Pons (tissue), 1 donor: ENCODE measurements at regions not wholly inside any gene's neighbourhood (a gene's known extent, or its start where the extent isn't known, plus 50 kb on each side); places are given as distances from the start of the nearest gene placed in this dataset.
"Not testable (repeated sequence)": the region's sequence is repeated elsewhere in the genome, so short reads cannot be mapped to it uniquely, and the experiment has no call there.

Source experiments
- DNase-seq: peaks from one replicate; pipeline ENCODE4 v3.0.0-alpha.2; 2016; ENCODE audit warnings: low spot score

GRCh38 chr10:81109200-81109752 lies 571.6 kb downstream of the SH2D4B start:
- no peak for DNase-seq

GRCh38 chr10:81116201-81116600 lies 578.5 kb downstream of the SH2D4B start:
- DNase-seq = no peak

GRCh38 chr10:81116990-81117389 lies 579.3 kb downstream of the SH2D4B start:
- DNase-seq = no peak

GRCh38 chr10:81127931-81128330 lies 590.2 kb downstream of the SH2D4B start:
- no peak for DNase-seq

- no peak for DNase-seq
Measured at GRCh38 chr10:81130014-81130413, 592.3 kb downstream of the SH2D4B start.

- DNase-seq = no peak
Measured at GRCh38 chr10:81135851-81136250, 598.1 kb downstream of the SH2D4B start.

- DNase-seq = no peak
Measured at GRCh38 chr10:81136261-81136660, 598.6 kb downstream of the SH2D4B start.

- DNase-seq = no peak
Measured at GRCh38 chr10:81145975-81146374, 608.3 kb downstream of the SH2D4B start.

- DNase-seq = no peak
Measured at GRCh38 chr10:81146436-81146835, 608.7 kb downstream of the SH2D4B start.

GRCh38 chr10:81152656-81153055 lies 615.0 kb downstream of the SH2D4B start:
- no peak for DNase-seq

- DNase-seq = no peak
Measured at GRCh38 chr10:81157681-81158080, 620.0 kb downstream of the SH2D4B start.

- DNase-seq = no peak
Measured at GRCh38 chr10:81177651-81178244, 640.0 kb downstream of the SH2D4B start.

- DNase-seq = no peak
Measured at GRCh38 chr10:81179324-81179723, 641.6 kb downstream of the SH2D4B start.

GRCh38 chr10:81179805-81180452 lies 642.2 kb downstream of the SH2D4B start:
- DNase-seq = peak; percentile 45

GRCh38 chr10:81182296-81182695 lies 644.6 kb downstream of the SH2D4B start:
- no peak for DNase-seq

- no peak for DNase-seq
Measured at GRCh38 chr10:81192221-81192788, 654.6 kb downstream of the SH2D4B start.

- DNase-seq = no peak
Measured at GRCh38 chr10:81200801-81201200, 663.1 kb downstream of the SH2D4B start.

- DNase-seq = not testable (repeated sequence)
Measured at GRCh38 chr10:81207359-81207758, 667.6 kb upstream of the NRG3 start.

- no peak for DNase-seq
Measured at GRCh38 chr10:81213370-81213769, 661.6 kb upstream of the NRG3 start.

GRCh38 chr10:81215498-81215897 lies 659.5 kb upstream of the NRG3 start:
- no peak for DNase-seq

- no peak for DNase-seq
Measured at GRCh38 chr10:81216949-81217348, 658.0 kb upstream of the NRG3 start.

- DNase-seq = no peak
Measured at GRCh38 chr10:81218307-81218706, 656.7 kb upstream of the NRG3 start.

- DNase-seq = no peak
Measured at GRCh38 chr10:81219758-81220157, 655.2 kb upstream of the NRG3 start.
